ENCODE measurements at regions not wholly inside any gene's neighbourhood (a gene's known extent, or its start where the extent isn't known, plus 50 kb on each side); places are given as distances from the start of the nearest gene placed in this dataset.

DNA sequence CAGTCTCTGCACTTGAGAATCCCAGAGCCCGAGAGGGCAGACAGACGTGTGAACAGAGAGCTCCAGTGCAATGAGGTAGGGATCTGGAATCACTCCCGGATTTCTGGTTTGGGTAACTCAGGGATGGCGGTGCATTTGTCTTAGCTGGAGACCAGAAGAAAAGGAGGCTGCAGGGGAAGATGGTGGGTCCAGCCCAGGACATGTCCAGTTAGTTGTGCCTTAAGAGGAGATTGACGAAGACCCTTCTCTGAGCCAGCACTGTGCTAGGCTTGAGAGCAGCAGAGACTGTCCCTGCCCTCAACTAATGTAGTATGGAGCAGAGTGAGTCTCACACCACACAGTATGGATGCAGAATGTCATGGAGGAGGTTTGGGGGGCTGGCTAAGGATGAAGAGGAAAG lies 150.6 kb upstream of the COPS8 start:
- DNase-seq (no peak), FAIRE-seq (no peak)
- WGBS, 3 donors, result 85 to 92% (median 91%) methylated on average over 5 of the region's 5 CpGs
- Histone ChIP-seq H3K27me3 (ENCODE audit: control insufficient read depth in 3 of 3, insufficient read depth in 3 of 3, low read length in 3 of 3) (no peaks in the 10 kb centered on the region), H3K36me3 (ENCODE audit: control insufficient read depth in 3 of 3, insufficient read depth in 2 of 3, low read depth in 1 of 3, low read length in 3 of 3) (no peaks in the 10 kb centered on the region), H3K27ac (ENCODE audit: low read depth in 1 of 3, low read length in 2 of 3) (no peak overlapping the region), H3K4me1 (ENCODE audit: control insufficient read depth in 3 of 3, insufficient read depth in 2 of 3, low read depth in 1 of 3, low read length in 2 of 3) (no peaks in the 10 kb centered on the region), H3K9me3 (ENCODE audit: control insufficient read depth in 2 of 2, insufficient read depth in 1 of 2, low read depth in 1 of 2, low read length in 1 of 2) (no peaks in the 10 kb centered on the region), H3K4me3 (ENCODE audit: low read depth in 1 of 3, low read length in 3 of 3) (no peak overlapping the region)

DNA sequence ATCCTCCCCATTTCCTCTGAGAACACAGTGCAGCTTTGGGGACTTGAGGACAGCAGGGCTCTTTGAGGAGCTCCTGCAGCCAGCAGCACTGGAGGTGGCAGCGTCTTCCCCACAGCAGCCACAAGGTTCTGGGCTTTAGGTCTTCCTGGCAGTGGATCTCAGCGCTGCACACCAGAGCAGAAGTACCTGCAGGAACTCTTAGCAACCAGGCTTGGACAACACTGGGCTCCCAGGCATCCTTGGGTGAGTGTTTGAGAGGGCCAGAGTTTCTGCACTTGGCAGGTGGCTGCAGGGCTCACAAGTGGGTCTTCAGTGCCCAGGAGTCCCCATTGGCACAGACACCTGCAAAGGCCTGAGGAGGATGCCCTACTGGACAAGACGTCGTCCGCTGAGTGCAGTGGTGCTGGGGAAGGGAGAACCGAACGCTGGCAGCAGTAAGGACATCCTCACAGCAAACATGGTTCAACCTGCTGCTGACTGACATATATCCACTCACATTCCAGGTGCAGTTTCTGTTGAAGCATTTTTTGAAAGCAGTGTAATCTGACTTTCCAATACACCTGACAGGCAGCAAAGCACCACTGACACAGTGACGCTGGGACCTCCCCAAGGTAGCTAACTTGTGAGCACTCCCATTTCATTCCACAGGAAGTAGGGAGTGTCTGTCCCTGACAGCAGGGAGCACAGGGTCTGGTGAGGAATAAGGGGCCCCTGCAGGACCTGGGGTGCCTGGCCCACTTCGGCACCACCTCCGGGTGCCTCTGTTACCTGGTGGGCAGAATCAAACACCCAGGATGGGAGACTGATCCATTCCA lies 149.9 kb upstream of the COPS8 start:
- no peaks in the 10 kb centered on the region for H3K36me3 ChIP-seq (ENCODE audit: control insufficient read depth in 3 of 3, insufficient read depth in 2 of 3, low read depth in 1 of 3, low read length in 3 of 3)
- FAIRE-seq (no peak), DNase-seq (no peak)
- H3K27ac ChIP-seq (ENCODE audit: low read depth in 1 of 3, low read length in 2 of 3), result no peak overlapping the region
- H3K4me3 ChIP-seq (ENCODE audit: low read depth in 1 of 3, low read length in 3 of 3), result no peak overlapping the region
- no peaks in the 10 kb centered on the region for H3K9me3 ChIP-seq (ENCODE audit: control insufficient read depth in 2 of 2, insufficient read depth in 1 of 2, low read depth in 1 of 2, low read length in 1 of 2)
- no peaks in the 10 kb centered on the region for H3K27me3 ChIP-seq (ENCODE audit: control insufficient read depth in 3 of 3, insufficient read depth in 3 of 3, low read length in 3 of 3)
- no peaks in the 10 kb centered on the region for H3K4me1 ChIP-seq (ENCODE audit: control insufficient read depth in 3 of 3, insufficient read depth in 2 of 3, low read depth in 1 of 3, low read length in 2 of 3)
- 73 to 87% (median 86%) methylated on average over 10 of the region's 10 CpGs for WGBS, 3 donors

GRCh38 chr2:236936446-236936940 lies 149.2 kb upstream of the COPS8 start:
- WGBS, 3 donors, result 78 to 82% (median 81%) methylated on average over 7 of the region's 7 CpGs

DNA sequence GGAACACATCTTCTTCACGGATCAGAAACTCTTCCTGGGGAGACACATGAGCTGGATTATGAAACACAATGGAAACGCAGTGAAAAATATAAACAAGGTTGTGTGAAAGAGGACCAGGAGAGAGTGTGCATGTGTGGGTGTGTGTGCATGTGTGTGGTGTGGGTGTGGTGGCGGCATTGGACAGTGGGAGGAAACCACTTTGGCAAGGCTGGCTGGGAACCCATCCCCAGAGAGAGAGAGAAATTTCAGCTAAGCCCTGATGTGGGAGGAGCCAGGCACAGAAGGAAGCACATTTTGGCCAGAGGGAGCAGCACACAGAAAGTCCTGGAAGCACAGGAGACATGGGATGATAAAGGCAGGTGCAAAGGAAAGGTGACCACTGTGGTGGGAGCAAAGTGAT lies 147.6 kb upstream of the COPS8 start:
- no peak for DNase-seq
- no peak for FAIRE-seq

More at GRCh38 chr2:236936446-236936940, 149.2 kb upstream of the COPS8 start:
- no peaks in the 10 kb centered on the region for H3K36me3 ChIP-seq (ENCODE audit: control insufficient read depth in 3 of 3, insufficient read depth in 2 of 3, low read depth in 1 of 3, low read length in 3 of 3)
- no peaks in the 10 kb centered on the region for H3K4me1 ChIP-seq (ENCODE audit: control insufficient read depth in 3 of 3, insufficient read depth in 2 of 3, low read depth in 1 of 3, low read length in 2 of 3)
- H3K27ac ChIP-seq (ENCODE audit: low read depth in 1 of 3, low read length in 2 of 3), result no peak overlapping the region
- no peak for DNase-seq
- no peaks in the 10 kb centered on the region for H3K27me3 ChIP-seq (ENCODE audit: control insufficient read depth in 3 of 3, insufficient read depth in 3 of 3, low read length in 3 of 3)
- no peak overlapping the region for H3K4me3 ChIP-seq (ENCODE audit: low read depth in 1 of 3, low read length in 3 of 3)
- no peaks in the 10 kb centered on the region for H3K9me3 ChIP-seq (ENCODE audit: control insufficient read depth in 2 of 2, insufficient read depth in 1 of 2, low read depth in 1 of 2, low read length in 1 of 2)
- no peak for FAIRE-seq

GRCh38 chr2:236939271-236939670 lies 146.4 kb upstream of the COPS8 start:
- no peak overlapping the region for H3K4me3 ChIP-seq (ENCODE audit: low read depth in 1 of 3, low read length in 3 of 3)
- H3K9me3 ChIP-seq (ENCODE audit: control insufficient read depth in 2 of 2, insufficient read depth in 1 of 2, low read depth in 1 of 2, low read length in 1 of 2), result no peaks in the 10 kb centered on the region
- H3K36me3 ChIP-seq (ENCODE audit: control insufficient read depth in 3 of 3, insufficient read depth in 2 of 3, low read depth in 1 of 3, low read length in 3 of 3), result no peaks in the 10 kb centered on the region
- FAIRE-seq, result no peak
- no peaks in the 10 kb centered on the region for H3K27me3 ChIP-seq (ENCODE audit: control insufficient read depth in 3 of 3, insufficient read depth in 3 of 3, low read length in 3 of 3)
- H3K4me1 ChIP-seq (ENCODE audit: control insufficient read depth in 3 of 3, insufficient read depth in 2 of 3, low read depth in 1 of 3, low read length in 2 of 3), result no peaks in the 10 kb centered on the region
- H3K27ac ChIP-seq (ENCODE audit: low read depth in 1 of 3, low read length in 2 of 3), result no peak overlapping the region
- WGBS, 3 donors, result 85 to 93% (median 90%) methylated on average over 2 of the region's 2 CpGs
- DNase-seq, result no peak

More for the DNA sequence above, 147.6 kb upstream of the COPS8 start:
- Histone ChIP-seq H3K4me1 (ENCODE audit: control insufficient read depth in 3 of 3, insufficient read depth in 2 of 3, low read depth in 1 of 3, low read length in 2 of 3) (no peaks in the 10 kb centered on the region), H3K27ac (ENCODE audit: low read depth in 1 of 3, low read length in 2 of 3) (no peak overlapping the region), H3K27me3 (ENCODE audit: control insufficient read depth in 3 of 3, insufficient read depth in 3 of 3, low read length in 3 of 3) (no peaks in the 10 kb centered on the region), H3K9me3 (ENCODE audit: control insufficient read depth in 2 of 2, insufficient read depth in 1 of 2, low read depth in 1 of 2, low read length in 1 of 2) (no peaks in the 10 kb centered on the region), H3K36me3 (ENCODE audit: control insufficient read depth in 3 of 3, insufficient read depth in 2 of 3, low read depth in 1 of 3, low read length in 3 of 3) (no peaks in the 10 kb centered on the region), H3K4me3 (ENCODE audit: low read depth in 1 of 3, low read length in 3 of 3) (no peak overlapping the region)
- 68 to 78% (median 78%) methylated on average over 3 of the region's 3 CpGs for WGBS, 3 donors

DNA sequence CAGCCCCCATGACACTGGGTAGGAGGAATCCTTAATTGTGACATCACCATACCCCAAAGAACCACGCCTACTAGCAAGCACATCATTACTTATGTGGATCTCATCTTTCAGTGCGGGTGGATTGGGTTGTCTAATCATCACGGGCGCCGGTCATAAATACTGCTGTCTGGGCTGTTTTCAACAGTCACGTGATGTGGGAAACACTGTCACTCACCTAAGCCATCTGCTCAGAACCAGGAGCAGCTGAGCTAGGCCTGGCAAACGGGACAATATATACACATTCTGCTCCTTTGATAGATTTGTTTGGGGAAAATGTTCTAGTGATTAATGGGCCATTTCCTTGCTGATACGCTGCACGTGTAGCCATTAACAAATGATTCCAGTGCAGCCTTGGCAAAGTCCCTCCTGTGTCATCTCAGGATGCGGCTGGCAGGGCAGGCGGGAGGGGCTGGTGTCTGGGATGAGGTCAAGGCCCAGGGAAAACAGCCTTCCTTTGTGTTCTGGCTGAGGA lies 145.9 kb upstream of the COPS8 start:
- 53 to 63% (median 60%) methylated on average over 11 of the region's 11 CpGs for WGBS, 3 donors

GRCh38 chr2:236940497-236940896 lies 145.2 kb upstream of the COPS8 start:
- Histone ChIP-seq H3K27me3 (ENCODE audit: control insufficient read depth in 3 of 3, insufficient read depth in 3 of 3, low read length in 3 of 3) (no peaks in the 10 kb centered on the region), H3K36me3 (ENCODE audit: control insufficient read depth in 3 of 3, insufficient read depth in 2 of 3, low read depth in 1 of 3, low read length in 3 of 3) (no peaks in the 10 kb centered on the region), H3K27ac (ENCODE audit: low read depth in 1 of 3, low read length in 2 of 3) (no peak overlapping the region), H3K4me3 (ENCODE audit: low read depth in 1 of 3, low read length in 3 of 3) (no peak overlapping the region), H3K4me1 (ENCODE audit: control insufficient read depth in 3 of 3, insufficient read depth in 2 of 3, low read depth in 1 of 3, low read length in 2 of 3) (no peaks in the 10 kb centered on the region), H3K9me3 (ENCODE audit: control insufficient read depth in 2 of 2, insufficient read depth in 1 of 2, low read depth in 1 of 2, low read length in 1 of 2) (no peaks in the 10 kb centered on the region)
- no peak for FAIRE-seq
- WGBS, 3 donors, result 86 to 100% (median 87%) methylated on average over 1 of the region's 1 CpG
- DNase-seq, result no peak

More for the DNA sequence above, 145.9 kb upstream of the COPS8 start:
- Histone ChIP-seq H3K4me1 (ENCODE audit: control insufficient read depth in 3 of 3, insufficient read depth in 2 of 3, low read depth in 1 of 3, low read length in 2 of 3) (no peaks in the 10 kb centered on the region), H3K36me3 (ENCODE audit: control insufficient read depth in 3 of 3, insufficient read depth in 2 of 3, low read depth in 1 of 3, low read length in 3 of 3) (no peaks in the 10 kb centered on the region), H3K9me3 (ENCODE audit: control insufficient read depth in 2 of 2, insufficient read depth in 1 of 2, low read depth in 1 of 2, low read length in 1 of 2) (no peaks in the 10 kb centered on the region), H3K27me3 (ENCODE audit: control insufficient read depth in 3 of 3, insufficient read depth in 3 of 3, low read length in 3 of 3) (no peaks in the 10 kb centered on the region), H3K27ac (ENCODE audit: low read depth in 1 of 3, low read length in 2 of 3) (no peak overlapping the region), H3K4me3 (ENCODE audit: low read depth in 1 of 3, low read length in 3 of 3) (no peak overlapping the region)
- FAIRE-seq (no peak), DNase-seq (no peak)

GRCh38 chr2:236940916-236941520 lies 144.7 kb upstream of the COPS8 start:
- WGBS, 3 donors, result 68 to 81% (median 73%) methylated on average over 7 of the region's 7 CpGs
- H3K4me1 ChIP-seq (ENCODE audit: control insufficient read depth in 3 of 3, insufficient read depth in 2 of 3, low read depth in 1 of 3, low read length in 2 of 3), result no peaks in the 10 kb centered on the region
- no peak for FAIRE-seq
- no peak overlapping the region for H3K27ac ChIP-seq (ENCODE audit: low read depth in 1 of 3, low read length in 2 of 3)
- H3K36me3 ChIP-seq (ENCODE audit: control insufficient read depth in 3 of 3, insufficient read depth in 2 of 3, low read depth in 1 of 3, low read length in 3 of 3), result no peaks in the 10 kb centered on the region
- DNase-seq, result no peak
- no peaks in the 10 kb centered on the region for H3K9me3 ChIP-seq (ENCODE audit: control insufficient read depth in 2 of 2, insufficient read depth in 1 of 2, low read depth in 1 of 2, low read length in 1 of 2)
- no peak overlapping the region for H3K4me3 ChIP-seq (ENCODE audit: low read depth in 1 of 3, low read length in 3 of 3)
- H3K27me3 ChIP-seq (ENCODE audit: control insufficient read depth in 3 of 3, insufficient read depth in 3 of 3, low read length in 3 of 3), result no peaks in the 10 kb centered on the region

All from small intestine (tissue), 7 donors.